SK-N-MC (cell line): ENCODE measurements at regions not wholly inside any gene's neighbourhood (a gene's known extent, or its start where the extent isn't known, plus 50 kb on each side); places are given as distances from the start of the nearest gene placed in this dataset.

Experiments
- EZH2 ChIP-seq: fragments of 200-600 bp; sonication (generic); IDR thresholded peaks from one replicate; pipeline ENCODE4 v1.6.1; 2017; ENCODE audit warnings: antibody characterized with exemption
- POLR2AphosphoS5 ChIP-seq: IDR thresholded peaks from 2 replicates; pipeline ENCODE4 v1.6.1; 2012; ENCODE audit warnings: mild to moderate bottlenecking, low read depth, low read length, borderline replicate concordance

- TF ChIP-seq EZH2 (no peak), POLR2AphosphoS5 (peak; percentile 72; the same call in 1 of the 2 replicates)
These were observed 68.9 kb upstream of the HDAC9 start for GRCh38 chr7:18426564-18427226.
